ENCODE measurements at regions not wholly inside any gene's neighbourhood (a gene's known extent, or its start where the extent isn't known, plus 50 kb on each side); places are given as distances from the start of the nearest gene placed in this dataset.

GRCh38 chr2:207403141-207403540 is 126.6 kb upstream of the CREB1 start:
- H3K4me3 ChIP-seq = no peak overlapping the region
- no peak for TF ChIP-seq FOXP1 (CRISPR knock-in tag; IDR thresholded peaks at IDR 0.05)
- TF ChIP-seq NCOA6 (IDR thresholded peaks at IDR 0.05) = no peak
- no peak for TF ChIP-seq ELF4 (CRISPR knock-in tag; IDR thresholded peaks at IDR 0.05)
- in situ Hi-C loops (cut with MboI) (no loop called here), intact Hi-C loops (cut with micrococcal nuclease) (no loop called here)
- WGBS (ENCODE audit: insufficient coverage, low coverage, missing lambda C conversion rate) = 64% methylated on average over 1 of the region's 1 CpG
- no peaks in the 10 kb centered on the region for H4K20me1 ChIP-seq (replicated peaks; ENCODE audit: control insufficient read depth, insufficient read depth, low read length)
- no peaks in the 10 kb centered on the region for H3K36me3 ChIP-seq (ENCODE audit: control insufficient read depth, insufficient read depth, low read length)
- no peak overlapping the region for H3K9ac ChIP-seq (ENCODE audit: insufficient read depth in 1 of 2, low read depth in 2 of 2, low read length in 2 of 2)
- no peaks in the 10 kb centered on the region for H3K9me3 ChIP-seq (replicated peaks; ENCODE audit: control insufficient read depth, insufficient read depth, low read depth, low read length)
- no peak for FAIRE-seq
- no peak overlapping the region for H3K4me2 ChIP-seq (ENCODE audit: insufficient read depth, low read length)
- no peak for DNase-seq (ENCODE audit: extremely low read depth in 1 of 4, low spot score in 3 of 4)
- ChIA-PET POLR2A (no interaction called here), CTCF (ENCODE audit: low intra/inter-chr PET ratio) (no interaction called here)
- no peaks in the 10 kb centered on the region for H3K9me1 ChIP-seq (ENCODE audit: control insufficient read depth, insufficient read depth, low read length)
- H2AFZ ChIP-seq (ENCODE audit: low read depth, low read length) = no peak overlapping the region
- no peaks in the 10 kb centered on the region for H3K27me3 ChIP-seq (ENCODE audit: control insufficient read depth in 2 of 2, insufficient read depth in 2 of 2, low read length in 2 of 2)
- no peak overlapping the region for H3K27ac ChIP-seq (ENCODE audit: extremely low read depth, low read depth, low read length)
- H3K4me1 ChIP-seq (replicated peaks in 1 of 2; ENCODE audit: control insufficient read depth in 2 of 2, insufficient read depth in 2 of 2, low read length in 2 of 2) = peaks cover 0 to 16% of the 10 kb centered on the region in 2 experiments; a peak in 2 of 5 replicates
- H3K79me2 ChIP-seq (ENCODE audit: control insufficient read depth, insufficient read depth, low read length) = no peaks in the 10 kb centered on the region
- no peak for ATAC-seq
- no TSS peak for BruUV-seq (replicated peaks)

DNA sequence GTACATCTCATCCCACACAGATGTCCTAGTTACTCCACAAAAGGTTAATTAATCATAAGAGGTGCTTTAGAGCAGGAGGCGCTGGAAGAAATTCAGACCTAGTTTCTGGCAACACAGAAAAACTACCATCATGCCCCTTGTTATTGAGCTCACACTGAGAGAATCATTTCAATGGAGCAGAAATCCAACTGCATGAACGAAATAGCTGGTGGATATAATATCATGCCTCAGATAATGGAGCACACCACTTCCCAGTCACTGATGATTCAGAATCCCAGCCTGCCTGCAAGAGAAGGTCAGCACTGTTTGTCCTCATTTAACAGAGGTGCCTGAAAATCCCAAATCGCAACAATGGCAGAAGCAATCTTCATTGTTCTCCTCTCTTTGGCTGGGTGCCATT is 125.8 kb upstream of the CREB1 start:
- TF ChIP-seq SMARCE1 (IDR thresholded peaks at IDR 0.05) = no peak
- TF ChIP-seq NFIC (IDR thresholded peaks at IDR 0.05) = 0 out of 2 replicates have a peak, but pooled peaks have one; percentile 33
- no peak for DNase-seq (ENCODE audit: extremely low read depth in 1 of 4, low spot score in 3 of 4)

More for the DNA sequence above, 125.8 kb upstream of the CREB1 start:
- Histone ChIP-seq H3K9ac (ENCODE audit: insufficient read depth in 1 of 2, low read depth in 2 of 2, low read length in 2 of 2) (no peak overlapping the region), H3K27me3 (ENCODE audit: control insufficient read depth in 2 of 2, insufficient read depth in 2 of 2, low read length in 2 of 2) (no peaks in the 10 kb centered on the region), H4K20me1 (replicated peaks; ENCODE audit: control insufficient read depth, insufficient read depth, low read length) (no peaks in the 10 kb centered on the region), H3K79me2 (ENCODE audit: control insufficient read depth, insufficient read depth, low read length) (no peaks in the 10 kb centered on the region), H3K4me3 (no peak overlapping the region), H3K4me1 (replicated peaks in 1 of 2; ENCODE audit: control insufficient read depth in 2 of 2, insufficient read depth in 2 of 2, low read length in 2 of 2) (peaks cover 0 to 21% of the 10 kb centered on the region in 2 experiments; a peak in 3 of 5 replicates), H3K4me2 (ENCODE audit: insufficient read depth, low read length) (no peak overlapping the region), H2AFZ (ENCODE audit: low read depth, low read length) (peak overlapping the region; percentile 28; the same call in 1 of the 2 replicates), H3K9me1 (ENCODE audit: control insufficient read depth, insufficient read depth, low read length) (no peaks in the 10 kb centered on the region), H3K27ac (ENCODE audit: extremely low read depth, low read depth, low read length) (no peak overlapping the region), H3K9me3 (replicated peaks; ENCODE audit: control insufficient read depth, insufficient read depth, low read depth, low read length) (no peaks in the 10 kb centered on the region), H3K36me3 (ENCODE audit: control insufficient read depth, insufficient read depth, low read length) (no peaks in the 10 kb centered on the region)
- in situ Hi-C loops (cut with MboI) = no loop called here
- WGBS (ENCODE audit: insufficient coverage, low coverage, missing lambda C conversion rate) = 43% methylated on average over 3 of the region's 3 CpGs
- FAIRE-seq = no peak
- intact Hi-C loops (cut with micrococcal nuclease) = no loop called here
- ChIA-PET POLR2A (no interaction called here), CTCF (ENCODE audit: low intra/inter-chr PET ratio) (no interaction called here)
- no TSS peak for BruUV-seq (replicated peaks)
- no peak for ATAC-seq

All from K562 (cell line).